Right renal cortex interstitium (tissue), 3 donors: ENCODE measurements at regions not wholly inside any gene's neighbourhood (a gene's known extent, or its start where the extent isn't known, plus 50 kb on each side); places are given as distances from the start of the nearest gene placed in this dataset.

ENCODE experiments used
- DNase-seq, 3 donors: peaks; one replicate each; pipeline ENCODE4 v3.0.0-alpha.2; 2013; ENCODE audit warnings: low read depth in 3 of 3, low spot score in 2 of 3

- no peak for DNase-seq
These were observed 111.0 kb downstream of the IRX5 start for GRCh38 chr16:55041540-55042234.

GRCh38 chr16:55042556-55043432 lies 112.1 kb downstream of the IRX5 start:
- DNase-seq, result no peak

GRCh38 chr16:55043499-55043898 lies 112.8 kb downstream of the IRX5 start:
- DNase-seq, result no peak

- no peak for DNase-seq
These were observed 113.7 kb downstream of the IRX5 start for GRCh38 chr16:55044201-55044975.

GRCh38 chr16:55045329-55045728 lies 114.7 kb downstream of the IRX5 start:
- no peak for DNase-seq

GRCh38 chr16:55045756-55046460 lies 115.2 kb downstream of the IRX5 start:
- DNase-seq, result no peak

- no peak for DNase-seq
These were observed 115.8 kb downstream of the IRX5 start for GRCh38 chr16:55046513-55046912.

- no peak for DNase-seq
These were observed 116.3 kb downstream of the IRX5 start for GRCh38 chr16:55046916-55047315.

- no peak for DNase-seq
These were observed 116.7 kb downstream of the IRX5 start for GRCh38 chr16:55047331-55047730.

GRCh38 chr16:55047903-55048497 lies 117.3 kb downstream of the IRX5 start:
- no peak for DNase-seq

- DNase-seq, result no peak
These were observed 118.1 kb downstream of the IRX5 start for GRCh38 chr16:55048745-55049144.

- no peak for DNase-seq
These were observed 121.1 kb downstream of the IRX5 start for GRCh38 chr16:55051571-55052347.

GRCh38 chr16:55052348-55052734 lies 121.7 kb downstream of the IRX5 start:
- DNase-seq, result no peak

GRCh38 chr16:55052741-55053415 lies 122.2 kb downstream of the IRX5 start:
- no peak for DNase-seq

GRCh38 chr16:55055262-55055661 lies 124.6 kb downstream of the IRX5 start:
- no peak for DNase-seq

- no peak for DNase-seq
These were observed 126.1 kb downstream of the IRX5 start for GRCh38 chr16:55056585-55057401.

- DNase-seq, result no peak
These were observed 127.2 kb downstream of the IRX5 start for GRCh38 chr16:55057866-55058265.

- DNase-seq, result no peak
These were observed 127.9 kb downstream of the IRX5 start for GRCh38 chr16:55058576-55058975.
